ENCODE measurements at regions not wholly inside any gene's neighbourhood (a gene's known extent, or its start where the extent isn't known, plus 50 kb on each side); places are given as distances from the start of the nearest gene placed in this dataset.

DNA sequence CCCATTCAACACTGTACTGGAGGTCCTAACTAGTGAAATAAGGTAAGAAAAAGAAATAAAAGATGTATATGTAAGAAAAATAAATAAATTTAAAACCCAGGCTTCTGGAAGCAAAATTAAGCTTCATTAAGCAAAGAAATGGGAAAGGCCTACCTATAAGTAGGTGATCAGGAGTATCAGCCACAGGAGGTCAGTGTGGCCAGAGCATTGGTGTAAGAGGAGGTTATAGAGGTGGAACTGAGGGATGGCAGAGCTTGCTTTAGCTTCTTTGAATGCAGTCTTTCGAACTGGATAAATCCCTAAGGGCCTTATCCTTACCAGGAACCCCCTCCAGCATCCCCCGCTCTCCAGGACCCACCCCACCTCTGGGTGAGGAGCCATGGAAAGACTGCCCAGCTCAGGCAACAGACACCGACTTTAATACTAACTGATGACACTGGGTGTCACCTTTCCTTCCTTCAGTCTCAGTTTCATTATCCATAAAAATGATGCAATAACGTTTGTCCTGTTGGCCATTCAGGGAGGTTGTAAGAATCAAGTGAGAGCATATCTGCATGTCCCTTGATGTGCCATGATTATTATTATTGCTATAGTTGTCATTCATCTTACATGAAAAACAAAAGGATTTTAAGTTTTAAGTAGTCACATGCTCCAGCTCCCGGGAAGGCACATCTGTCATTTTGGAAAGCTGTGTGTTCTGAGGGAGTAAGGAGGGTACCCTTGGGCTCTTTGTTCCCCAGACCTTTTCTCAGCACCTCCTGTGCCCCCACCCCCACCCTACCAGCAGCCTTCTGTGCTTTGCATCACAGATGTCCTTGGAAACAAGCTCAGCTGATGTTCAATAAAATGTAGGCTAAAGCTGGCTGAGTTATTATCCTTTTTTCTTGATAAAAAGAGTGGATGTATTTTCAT, 50.8 kb upstream of the CTNNA1 start:
- TF ChIP-seq, protein P1, sequence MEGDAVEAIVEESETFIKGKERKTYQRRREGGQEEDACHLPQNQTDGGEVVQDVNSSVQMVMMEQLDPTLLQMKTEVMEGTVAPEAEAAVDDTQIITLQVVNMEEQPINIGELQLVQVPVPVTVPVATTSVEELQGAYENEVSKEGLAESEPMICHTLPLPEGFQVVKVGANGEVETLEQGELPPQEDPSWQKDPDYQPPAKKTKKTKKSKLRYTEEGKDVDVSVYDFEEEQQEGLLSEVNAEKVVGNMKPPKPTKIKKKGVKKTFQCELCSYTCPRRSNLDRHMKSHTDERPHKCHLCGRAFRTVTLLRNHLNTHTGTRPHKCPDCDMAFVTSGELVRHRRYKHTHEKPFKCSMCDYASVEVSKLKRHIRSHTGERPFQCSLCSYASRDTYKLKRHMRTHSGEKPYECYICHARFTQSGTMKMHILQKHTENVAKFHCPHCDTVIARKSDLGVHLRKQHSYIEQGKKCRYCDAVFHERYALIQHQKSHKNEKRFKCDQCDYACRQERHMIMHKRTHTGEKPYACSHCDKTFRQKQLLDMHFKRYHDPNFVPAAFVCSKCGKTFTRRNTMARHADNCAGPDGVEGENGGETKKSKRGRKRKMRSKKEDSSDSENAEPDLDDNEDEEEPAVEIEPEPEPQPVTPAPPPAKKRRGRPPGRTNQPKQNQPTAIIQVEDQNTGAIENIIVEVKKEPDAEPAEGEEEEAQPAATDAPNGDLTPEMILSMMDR (IDR thresholded peaks at IDR 0.05; ENCODE audit: unreplicated experiment) = no peak
- no peaks in the 10 kb centered on the region for H3K36me3 Mint-ChIP-seq
- DNase-seq (ENCODE audit: low spot score in 2 of 2, unreplicated experiment in 2 of 2) = no peak
- no peaks in the 10 kb centered on the region for H3K27me3 Mint-ChIP-seq (ENCODE audit: low read depth)
- H3K27ac Mint-ChIP-seq = no peak overlapping the region
- H3K4me1 Mint-ChIP-seq = peaks cover 34% of the 10 kb centered on the region
- no peaks in the 10 kb centered on the region for H3K9me3 Mint-ChIP-seq
- H3K4me3 Mint-ChIP-seq = no peak overlapping the region

DNA sequence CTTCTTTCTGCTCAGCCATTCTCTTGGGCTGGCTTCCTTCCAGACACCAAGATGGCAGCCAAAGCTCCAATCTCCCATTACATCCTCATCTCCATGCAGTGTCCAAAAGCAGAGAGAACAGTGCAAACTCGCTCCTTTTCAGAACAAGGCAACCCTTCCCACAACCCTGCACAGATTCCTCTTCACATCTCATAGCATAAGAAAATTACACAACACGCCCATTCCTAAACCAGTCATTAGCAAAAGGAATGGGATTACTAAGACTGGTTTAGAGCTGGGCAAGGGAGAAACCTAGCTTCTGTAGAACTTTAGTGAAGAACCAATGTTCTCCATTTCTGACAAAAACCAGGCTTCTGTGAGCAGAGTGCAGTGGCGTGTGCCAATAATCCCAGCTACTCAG, 51.5 kb upstream of the CTNNA1 start:
- H3K27ac Mint-ChIP-seq = no peak overlapping the region
- TF ChIP-seq, protein P1 (IDR thresholded peaks at IDR 0.05; ENCODE audit: unreplicated experiment) = no peak
- no peaks in the 10 kb centered on the region for H3K36me3 Mint-ChIP-seq
- no peak overlapping the region for H3K4me3 Mint-ChIP-seq
- peaks cover 31% of the 10 kb centered on the region for H3K4me1 Mint-ChIP-seq
- no peaks in the 10 kb centered on the region for H3K9me3 Mint-ChIP-seq
- no peaks in the 10 kb centered on the region for H3K27me3 Mint-ChIP-seq (ENCODE audit: low read depth)
- no peak for DNase-seq (ENCODE audit: low spot score in 2 of 2, unreplicated experiment in 2 of 2)

DNA sequence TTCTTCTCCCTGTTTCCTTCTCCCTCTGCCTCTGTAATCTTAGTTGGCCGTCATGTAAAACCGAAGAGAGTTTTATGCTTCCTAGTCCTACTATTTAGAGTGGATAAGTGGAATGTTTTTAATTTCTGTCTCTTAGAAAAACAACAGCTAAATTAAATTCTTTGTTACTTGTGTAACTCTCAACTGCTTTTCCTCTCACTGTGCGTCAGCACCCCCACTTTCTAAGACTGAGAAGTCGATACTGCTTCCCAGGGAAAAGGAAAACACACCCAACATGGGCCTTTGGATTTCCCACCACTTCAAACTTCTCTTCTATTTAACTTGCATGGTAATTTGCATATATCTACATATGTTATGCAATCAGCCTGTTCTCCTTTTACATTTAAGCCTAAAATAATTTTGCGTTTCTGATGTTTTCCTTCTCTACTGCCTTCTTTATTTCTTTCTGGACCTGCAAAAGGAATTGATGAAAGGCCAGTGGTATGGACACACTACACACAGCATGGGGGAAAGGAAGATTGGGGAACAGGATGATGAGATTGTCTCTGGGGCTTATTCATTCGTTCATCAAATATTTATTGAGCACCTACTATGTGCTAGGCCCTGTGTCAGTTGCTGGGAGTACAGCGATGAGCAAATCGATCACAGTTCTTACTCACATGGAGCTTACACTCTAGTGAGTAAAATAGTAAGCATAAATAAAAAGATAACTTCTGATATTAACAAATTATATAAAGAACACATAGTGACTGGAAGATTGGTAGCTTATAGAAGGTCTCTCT, 52.5 kb upstream of the CTNNA1 start:
- Mint-ChIP-seq H3K27me3 (ENCODE audit: low read depth) (no peaks in the 10 kb centered on the region), H3K9me3 (no peaks in the 10 kb centered on the region), H3K36me3 (no peaks in the 10 kb centered on the region), H3K4me3 (no peak overlapping the region), H3K4me1 (peaks cover 29% of the 10 kb centered on the region), H3K27ac (no peak overlapping the region)
- DNase-seq (ENCODE audit: low spot score in 2 of 2, unreplicated experiment in 2 of 2) = no peak
- TF ChIP-seq, protein P1 (IDR thresholded peaks at IDR 0.05; ENCODE audit: unreplicated experiment) = no peak

DNA sequence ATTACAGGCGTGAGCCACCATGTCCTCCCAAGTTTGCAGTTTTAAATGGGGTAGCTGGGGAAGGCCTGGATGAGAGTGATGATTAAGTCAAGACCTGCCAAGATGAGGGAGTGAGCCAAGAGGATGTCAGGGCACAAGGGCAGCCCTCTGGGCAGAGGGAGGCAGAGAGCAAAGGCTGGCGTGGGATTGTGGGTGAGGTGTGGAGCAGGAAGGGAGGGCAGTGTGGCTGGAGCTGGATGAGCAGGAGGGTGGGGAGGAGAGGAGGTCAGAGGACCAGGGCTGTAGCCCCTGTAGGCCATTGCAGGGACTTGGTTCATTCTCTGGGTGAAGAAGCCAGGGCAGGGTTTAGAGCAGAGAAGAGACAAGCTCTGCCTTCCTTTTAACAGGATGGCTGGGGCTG, 53.7 kb upstream of the CTNNA1 start:
- Mint-ChIP-seq H3K27ac (no peak overlapping the region), H3K9me3 (no peaks in the 10 kb centered on the region), H3K4me3 (no peak overlapping the region), H3K27me3 (ENCODE audit: low read depth) (no peaks in the 10 kb centered on the region), H3K36me3 (no peaks in the 10 kb centered on the region), H3K4me1 (peaks cover 19% of the 10 kb centered on the region)
- TF ChIP-seq, protein P1 (IDR thresholded peaks at IDR 0.05; ENCODE audit: unreplicated experiment) = no peak
- DNase-seq (ENCODE audit: low spot score in 2 of 2, unreplicated experiment in 2 of 2) = no peak

DNA sequence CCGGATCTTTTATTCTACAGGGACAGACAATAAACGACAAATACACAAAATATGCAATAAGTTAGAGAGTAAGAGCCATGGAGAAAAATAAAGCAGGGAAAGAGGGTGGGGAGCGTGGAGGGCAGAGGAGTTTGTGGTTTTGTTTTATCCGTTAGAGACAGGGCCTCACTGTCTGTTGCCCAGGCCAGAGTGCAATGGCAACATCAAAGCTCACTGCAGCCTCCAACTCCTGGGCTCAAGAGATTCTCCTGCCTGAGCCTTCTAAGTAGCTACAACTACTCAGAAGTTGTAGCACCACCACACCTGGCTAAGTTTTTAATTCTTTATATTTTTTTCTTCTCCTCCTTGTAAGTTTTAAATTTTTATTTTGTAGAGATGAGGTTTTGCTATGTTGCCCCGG, 54.5 kb upstream of the CTNNA1 start:
- TF ChIP-seq, protein P1 (IDR thresholded peaks at IDR 0.05; ENCODE audit: unreplicated experiment) = no peak
- no peaks in the 10 kb centered on the region for H3K27me3 Mint-ChIP-seq (ENCODE audit: low read depth)
- peaks cover 25% of the 10 kb centered on the region for H3K4me1 Mint-ChIP-seq
- H3K27ac Mint-ChIP-seq = peak overlapping the region; percentile 62
- H3K36me3 Mint-ChIP-seq = no peaks in the 10 kb centered on the region
- no peak for DNase-seq (ENCODE audit: low spot score in 2 of 2, unreplicated experiment in 2 of 2)
- H3K9me3 Mint-ChIP-seq = no peaks in the 10 kb centered on the region
- H3K4me3 Mint-ChIP-seq = no peak overlapping the region

Data from mesothelial cell of epicardium (in vitro differentiated cells).